ENCODE measurements at regions not wholly inside any gene's neighbourhood (a gene's known extent, or its start where the extent isn't known, plus 50 kb on each side); places are given as distances from the start of the nearest gene placed in this dataset.

GRCh38 chr14:51512316-51512715, 139.4 kb upstream of the FRMD6 start:
- no peak for TF ChIP-seq CTCF (IDR thresholded peaks at IDR 0.05; ENCODE audit: extremely low read depth, insufficient read depth, missing control alignments)
- in situ Hi-C loops (cut with MboI; ENCODE audit: low pct_unique_long_range_greater_than_20kb, low sequenced_read_pairs, unreplicated experiment): no loop called here
- DNase-seq (ENCODE audit: low spot score): no peak

- DNase-seq (ENCODE audit: low spot score): no peak
- in situ Hi-C loops (cut with MboI; ENCODE audit: low pct_unique_long_range_greater_than_20kb, low sequenced_read_pairs, unreplicated experiment): no loop called here
- TF ChIP-seq CTCF (IDR thresholded peaks at IDR 0.05; ENCODE audit: extremely low read depth, insufficient read depth, missing control alignments): no peak
Measured at GRCh38 chr14:51513281-51513680, 138.4 kb upstream of the FRMD6 start.

GRCh38 chr14:51513933-51514332, 137.8 kb upstream of the FRMD6 start:
- no peak for DNase-seq (ENCODE audit: low spot score)
- in situ Hi-C loops (cut with MboI; ENCODE audit: low pct_unique_long_range_greater_than_20kb, low sequenced_read_pairs, unreplicated experiment): no loop called here
- no peak for TF ChIP-seq CTCF (IDR thresholded peaks at IDR 0.05; ENCODE audit: extremely low read depth, insufficient read depth, missing control alignments)

- no peak for DNase-seq (ENCODE audit: low spot score)
- no peak for TF ChIP-seq CTCF (IDR thresholded peaks at IDR 0.05; ENCODE audit: extremely low read depth, insufficient read depth, missing control alignments)
- in situ Hi-C loops (cut with MboI; ENCODE audit: low pct_unique_long_range_greater_than_20kb, low sequenced_read_pairs, unreplicated experiment): no loop called here
Measured at GRCh38 chr14:51515611-51516010, 136.1 kb upstream of the FRMD6 start.

- no peak for TF ChIP-seq CTCF (IDR thresholded peaks at IDR 0.05; ENCODE audit: extremely low read depth, insufficient read depth, missing control alignments)
- in situ Hi-C loops (cut with MboI; ENCODE audit: low pct_unique_long_range_greater_than_20kb, low sequenced_read_pairs, unreplicated experiment): no loop called here
- no peak for DNase-seq (ENCODE audit: low spot score)
Measured at GRCh38 chr14:51516706-51517395, 134.9 kb upstream of the FRMD6 start.

- TF ChIP-seq CTCF (IDR thresholded peaks at IDR 0.05; ENCODE audit: extremely low read depth, insufficient read depth, missing control alignments): no peak
- DNase-seq (ENCODE audit: low spot score): no peak
- in situ Hi-C loops (cut with MboI; ENCODE audit: low pct_unique_long_range_greater_than_20kb, low sequenced_read_pairs, unreplicated experiment): no loop called here
Measured at GRCh38 chr14:51518280-51518679, 133.4 kb upstream of the FRMD6 start.

All from GM13977 (cell line).